Neural progenitor cell (in vitro differentiated cells): ENCODE measurements at regions not wholly inside any gene's neighbourhood (a gene's known extent, or its start where the extent isn't known, plus 50 kb on each side); places are given as distances from the start of the nearest gene placed in this dataset.

Experiments used
- CTCF ChIP-seq: fragments of 200-600 bp; sonication (generic); IDR thresholded peaks from 2 replicates; pipeline ENCODE4 v1.5.1; 2017; ENCODE audit warnings: antibody characterized with exemption, mild to moderate bottlenecking
- EZH2 ChIP-seq: fragments of 200-600 bp; sonication (generic); IDR thresholded peaks from 2 replicates; pipeline ENCODE4 v1.6.1; 2017; ENCODE audit warnings: antibody characterized with exemption, mild to moderate bottlenecking, moderate library complexity

- TF ChIP-seq CTCF = no peak
- TF ChIP-seq EZH2 = no peak
These were observed 474.1 kb downstream of the IRS1 start for GRCh38 chr2:226325526-226325925.
